Mesenchymal stem cell (in vitro differentiated cells and primary cell): ENCODE measurements at regions not wholly inside any gene's neighbourhood (a gene's known extent, or its start where the extent isn't known, plus 50 kb on each side); places are given as distances from the start of the nearest gene placed in this dataset.

Experiments used
- DNase-seq: peaks from one replicate; pipeline ENCODE4 v3.0.0-alpha.2; 2013
- H2AFZ ChIP-seq: one replicate; pipeline ENCODE4 v1.6.1; 2013; ENCODE audit warnings: low read depth, mild to moderate bottlenecking, control low read depth, inconsistent platforms, low read length, moderate library complexity
- H2AK5ac ChIP-seq: 2 replicates; pipeline ENCODE4 v1.6.1; 2013; ENCODE audit warnings: low read length, moderate library complexity, mild to moderate bottlenecking, inconsistent platforms; ENCODE audit not compliant: severe bottlenecking
- H2BK120ac ChIP-seq: one replicate; pipeline ENCODE4 v1.6.1; 2013; ENCODE audit warnings: low read depth, mild to moderate bottlenecking, inconsistent platforms, low read length, moderate library complexity
- H2BK12ac ChIP-seq, 2 experiments: one replicate each; pipeline ENCODE4 v1.6.1; 2013; ENCODE audit warnings: inconsistent platforms in 2 of 2, low read length in 2 of 2, mild to moderate bottlenecking in 2 of 2, moderate library complexity in 2 of 2, control low read depth in 1 of 2
- H2BK15ac ChIP-seq: one replicate; pipeline ENCODE4 v1.6.1; 2013; ENCODE audit warnings: mild to moderate bottlenecking, low read depth, inconsistent platforms; ENCODE audit not compliant: poor library complexity, severe bottlenecking
- H2BK5ac ChIP-seq: 2 replicates; pipeline ENCODE4 v1.6.1; 2013; ENCODE audit warnings: low read depth, mild to moderate bottlenecking, low read length, control low read depth, inconsistent platforms; ENCODE audit not compliant: poor library complexity, severe bottlenecking
- H3K14ac ChIP-seq, 2 experiments: one replicate each; pipeline ENCODE4 v1.6.1; 2013; ENCODE audit warnings: inconsistent platforms in 2 of 2, low read length in 2 of 2, control low read depth in 1 of 2, mild to moderate bottlenecking in 1 of 2, moderate library complexity in 1 of 2
- H3K18ac ChIP-seq, 2 experiments: one replicate each; pipeline ENCODE4 v1.6.1; 2013; ENCODE audit warnings: inconsistent platforms in 2 of 2, low read length in 2 of 2, control low read depth in 1 of 2, low read depth in 1 of 2, mild to moderate bottlenecking in 1 of 2
- H3K23ac ChIP-seq, 2 experiments: one replicate each; pipeline ENCODE4 v1.6.1; 2013; ENCODE audit warnings: inconsistent platforms in 2 of 2, low read length in 2 of 2, mild to moderate bottlenecking in 2 of 2, moderate library complexity in 2 of 2, control low read depth in 1 of 2
- H3K27ac ChIP-seq: 2 replicates; pipeline ENCODE4 v1.5.1; 2013; ENCODE audit warnings: mild to moderate bottlenecking, moderate library complexity, low read length, control low read depth, inconsistent platforms; ENCODE audit not compliant: poor library complexity, severe bottlenecking
- H3K27me3 ChIP-seq, 2 experiments: 2 replicates each; pipeline versions ENCODE4 v1.6.1 to v1.7.0; 2013; ENCODE audit warnings: low read length in 2 of 2, mild to moderate bottlenecking in 2 of 2, moderate library complexity in 2 of 2, control low read depth in 1 of 2, inconsistent platforms in 1 of 2; ENCODE audit not compliant: control insufficient read depth in 1 of 2, insufficient read depth in 1 of 2
- H3K36me3 ChIP-seq, 2 experiments: 2 replicates each; pipeline versions ENCODE4 v1.6.1 to v1.7.0; 2013; ENCODE audit warnings: low read length in 2 of 2, control low read depth in 1 of 2, inconsistent platforms in 1 of 2, low read depth in 1 of 2, mild to moderate bottlenecking in 1 of 2; ENCODE audit not compliant: insufficient read depth in 2 of 2, control insufficient read depth in 1 of 2
- H3K4ac ChIP-seq, 2 experiments: one replicate each; pipeline ENCODE4 v1.6.1; 2013; ENCODE audit warnings: inconsistent platforms in 2 of 2, low read length in 2 of 2, mild to moderate bottlenecking in 2 of 2, moderate library complexity in 2 of 2, control low read depth in 1 of 2, low read depth in 1 of 2
- H3K4me1 ChIP-seq: 2 replicates; pipeline ENCODE4 v1.6.1; 2013; ENCODE audit warnings: low read depth, low read length, control low read depth; ENCODE audit not compliant: control insufficient read depth, insufficient read depth
- H3K4me2 ChIP-seq: 2 replicates; pipeline ENCODE4 v1.6.1; 2013; ENCODE audit warnings: low read length, mild to moderate bottlenecking, inconsistent platforms; ENCODE audit not compliant: poor library complexity, severe bottlenecking
- H3K4me3 ChIP-seq, 2 experiments: 2 replicates each; pipeline versions ENCODE4 v1.5.1 to v1.7.0; 2013; ENCODE audit warnings: low read length in 2 of 2, mild to moderate bottlenecking in 2 of 2, control low read depth in 1 of 2, low read depth in 1 of 2; ENCODE audit not compliant: insufficient read depth in 1 of 2
- H3K79me1 ChIP-seq: replicated peaks from 2 replicates; pipeline ENCODE4 v1.6.1; 2013; ENCODE audit warnings: mild to moderate bottlenecking, control low read depth, low read length, inconsistent platforms; ENCODE audit not compliant: poor library complexity, severe bottlenecking
- H3K9ac ChIP-seq: 2 replicates; pipeline ENCODE4 v1.7.0; 2013; ENCODE audit warnings: mild to moderate bottlenecking, low read length, moderate library complexity
- H3K9me3 ChIP-seq: 2 replicates; pipeline ENCODE4 v1.7.0; 2013; ENCODE audit warnings: mild to moderate bottlenecking, low read length; ENCODE audit not compliant: control insufficient read depth
- H4K8ac ChIP-seq: one replicate; pipeline ENCODE4 v1.6.1; 2013; ENCODE audit warnings: inconsistent platforms, mild to moderate bottlenecking, low read length, moderate library complexity
- H4K91ac ChIP-seq: one replicate; pipeline ENCODE4 v1.6.1; 2013; ENCODE audit warnings: mild to moderate bottlenecking, low read length, inconsistent platforms
- WGBS: methylation state at CpG from one replicate; pipeline ENCODE4 v1.1.7; 2013; ENCODE audit warnings: mixed read lengths; 5-methylcytosine and 5-hydroxymethylcytosine counted together

- WGBS, result 87% methylated on average over 5 of the region's 6 CpGs
- no peak overlapping the region for H3K9ac ChIP-seq
- no peak overlapping the region for H3K27ac ChIP-seq
- H2BK12ac ChIP-seq, result no peak overlapping the region
- H2AK5ac ChIP-seq, result no peak overlapping the region
- H4K91ac ChIP-seq, result no peak overlapping the region
- H2AFZ ChIP-seq, result no peak overlapping the region
- H2BK15ac ChIP-seq, result no peak overlapping the region
- H3K9me3 ChIP-seq, result no peaks in the 10 kb centered on the region
- no peak overlapping the region for H3K4ac ChIP-seq
- peaks cover 26 to 51% of the 10 kb centered on the region in 2 experiments for H3K27me3 ChIP-seq
- no peak overlapping the region for H3K4me3 ChIP-seq
- H3K18ac ChIP-seq, result no peak overlapping the region
- H3K23ac ChIP-seq, result no peak overlapping the region
- H4K8ac ChIP-seq, result no peak overlapping the region
- H3K4me1 ChIP-seq, result no peaks in the 10 kb centered on the region
- H3K36me3 ChIP-seq, result no peaks in the 10 kb centered on the region
- no peak overlapping the region for H2BK120ac ChIP-seq
- no peak overlapping the region for H3K14ac ChIP-seq
- no peak for DNase-seq
- no peak overlapping the region for H3K4me2 ChIP-seq
- H2BK5ac ChIP-seq, result no peak overlapping the region
- H3K79me1 ChIP-seq, result no peaks in the 10 kb centered on the region
These were observed 234.5 kb downstream of the LY86 start for GRCh38 chr6:6823030-6823429.

GRCh38 chr6:6823568-6824224 lies 235.2 kb downstream of the LY86 start:
- no peak overlapping the region for H2AFZ ChIP-seq
- no peaks in the 10 kb centered on the region for H3K9me3 ChIP-seq
- no peak overlapping the region for H3K18ac ChIP-seq
- WGBS, result 93% methylated on average over 4 of the region's 5 CpGs
- no peak overlapping the region for H4K8ac ChIP-seq
- no peak overlapping the region for H3K27ac ChIP-seq
- no peak overlapping the region for H3K4ac ChIP-seq
- H2AK5ac ChIP-seq, result no peak overlapping the region
- H4K91ac ChIP-seq, result no peak overlapping the region
- no peak overlapping the region for H2BK120ac ChIP-seq
- no peak overlapping the region for H3K4me2 ChIP-seq
- no peak overlapping the region for H2BK15ac ChIP-seq
- no peak overlapping the region for H2BK5ac ChIP-seq
- no peaks in the 10 kb centered on the region for H3K79me1 ChIP-seq
- no peak for DNase-seq
- H3K23ac ChIP-seq, result no peak overlapping the region
- H3K4me3 ChIP-seq, result no peak overlapping the region
- H3K36me3 ChIP-seq, result no peaks in the 10 kb centered on the region
- peaks cover 26 to 51% of the 10 kb centered on the region in 2 experiments for H3K27me3 ChIP-seq
- H2BK12ac ChIP-seq, result no peak overlapping the region
- no peaks in the 10 kb centered on the region for H3K4me1 ChIP-seq
- H3K14ac ChIP-seq, result no peak overlapping the region
- H3K9ac ChIP-seq, result no peak overlapping the region

GRCh38 chr6:6824381-6824780 lies 235.9 kb downstream of the LY86 start:
- no peak overlapping the region for H4K91ac ChIP-seq

GRCh38 chr6:6825193-6825784 lies 236.8 kb downstream of the LY86 start:
- Histone ChIP-seq H4K91ac (no peak overlapping the region), H3K23ac (no peak overlapping the region), H3K79me1 (no peaks in the 10 kb centered on the region), H3K4me2 (no peak overlapping the region), H2AK5ac (no peak overlapping the region), H3K4ac (no peak overlapping the region), H4K8ac (no peak overlapping the region), H3K36me3 (no peaks in the 10 kb centered on the region), H2BK12ac (no peak overlapping the region), H3K9me3 (no peaks in the 10 kb centered on the region), H2BK15ac (no peak overlapping the region), H3K9ac (no peak overlapping the region), H3K4me3 (no peak overlapping the region), H3K27me3 (peaks cover 26 to 42% of the 10 kb centered on the region in 2 experiments), H2BK120ac (no peak overlapping the region), H2AFZ (no peak overlapping the region), H2BK5ac (no peak overlapping the region), H3K14ac (no peak overlapping the region), H3K27ac (no peak overlapping the region), H3K18ac (no peak overlapping the region), H3K4me1 (no peaks in the 10 kb centered on the region)
- 78% methylated on average over 11 of the region's 11 CpGs for WGBS
- no peak for DNase-seq

More at GRCh38 chr6:6824381-6824780, 235.9 kb downstream of the LY86 start:
- H2BK5ac ChIP-seq, result no peak overlapping the region
- no peak overlapping the region for H3K4me3 ChIP-seq
- H2BK120ac ChIP-seq, result no peak overlapping the region
- no peak overlapping the region for H4K8ac ChIP-seq
- H2BK15ac ChIP-seq, result no peak overlapping the region
- peak overlapping the region in 1 of 2 experiments; percentile 71 for H3K14ac ChIP-seq
- H3K9ac ChIP-seq, result no peak overlapping the region
- DNase-seq, result no peak
- H3K36me3 ChIP-seq, result no peaks in the 10 kb centered on the region
- H3K4me1 ChIP-seq, result no peaks in the 10 kb centered on the region
- H3K27ac ChIP-seq, result no peak overlapping the region
- H2AFZ ChIP-seq, result no peak overlapping the region
- H3K9me3 ChIP-seq, result no peaks in the 10 kb centered on the region
- H2BK12ac ChIP-seq, result no peak overlapping the region
- peaks cover 26 to 50% of the 10 kb centered on the region in 2 experiments for H3K27me3 ChIP-seq
- no peak overlapping the region for H3K4me2 ChIP-seq
- H3K79me1 ChIP-seq, result no peaks in the 10 kb centered on the region
- no peak overlapping the region for H2AK5ac ChIP-seq
- 93% methylated on average over 6 of the region's 6 CpGs for WGBS
- H3K4ac ChIP-seq, result no peak overlapping the region
- H3K23ac ChIP-seq, result peak overlapping the region in 1 of 2 experiments; percentile 54
- H3K18ac ChIP-seq, result no peak overlapping the region
